IMR-90 (cell line): ENCODE measurements at regions not wholly inside any gene's neighbourhood (a gene's known extent, or its start where the extent isn't known, plus 50 kb on each side); places are given as distances from the start of the nearest gene placed in this dataset.

Experiments
- ATAC-seq: fragments of 200-7000 bp; cut with Tn5 transposase; 2 replicates; pipeline ENCODE4 v1.9.1; 2020; ENCODE audit warnings: low read depth, mild to moderate bottlenecking, moderate library complexity
- BruUV-seq: library from RNA; stranded (reverse); fragments of 400-500 nt; replicated peaks from 2 replicates; lab custom pipeline; 2021; lab: Mats Ljungman, UMichigan
- CTCF ChIA-PET: fragments of 300-600 bp; formaldehyde crosslinking; extraction: SDS; loops from one replicate; lab custom pipeline; 2021; ENCODE audit warnings: antibody characterized with exemption; lab: Yijun Ruan, JAX
- POLR2A ChIA-PET: fragments of 300-600 bp; sonication (Branson Sonifier 250); formaldehyde crosslinking; loops from one replicate; lab custom pipeline; 2022; ENCODE audit warnings: antibody characterized with exemption; ENCODE audit not compliant: unreplicated experiment; lab: Charles Lee
- DNase-seq: peaks from one replicate; pipeline ENCODE4 v3.0.0; 2013
- H2AFZ ChIP-seq: replicated peaks from 2 replicates; pipeline ENCODE3; 2013; ENCODE audit warnings: low read length, mild to moderate bottlenecking; ENCODE audit not compliant: poor library complexity
- H2AK5ac ChIP-seq: 2 replicates; pipeline ENCODE4 v1.6.1; 2013; ENCODE audit warnings: low read depth, low read length, inconsistent platforms
- H2AK9ac ChIP-seq: replicated peaks from 2 replicates; pipeline ENCODE3; 2013; ENCODE audit warnings: mild to moderate bottlenecking, low read depth, low read length, moderate library complexity; ENCODE audit not compliant: poor library complexity
- H2BK120ac ChIP-seq: 2 replicates; pipeline ENCODE4 v1.6.1; 2013; ENCODE audit warnings: low read depth, low read length, inconsistent platforms
- H2BK15ac ChIP-seq: 3 replicates; pipeline ENCODE4 v1.6.1; 2013; ENCODE audit warnings: low read depth, low read length, inconsistent platforms
- H2BK20ac ChIP-seq: 2 replicates; pipeline ENCODE4 v1.6.1; 2013; ENCODE audit warnings: low read depth, mild to moderate bottlenecking, inconsistent platforms, low read length, moderate library complexity
- H2BK5ac ChIP-seq: 2 replicates; pipeline ENCODE4 v1.6.1; 2013; ENCODE audit warnings: mild to moderate bottlenecking, low read depth, low read length, inconsistent platforms; ENCODE audit not compliant: poor library complexity, severe bottlenecking
- H3K14ac ChIP-seq: replicated peaks from 2 replicates; pipeline ENCODE4 v1.6.1; 2013; ENCODE audit warnings: low read depth, low read length, inconsistent platforms
- H3K18ac ChIP-seq: 2 replicates; pipeline ENCODE4 v1.6.1; 2013; ENCODE audit warnings: low read depth, low read length, control low read depth
- H3K23ac ChIP-seq: 2 replicates; pipeline ENCODE4 v1.6.1; 2013; ENCODE audit warnings: low read depth, low read length, inconsistent platforms
- H3K27ac ChIP-seq: 2 replicates; pipeline ENCODE4 v1.5.1; 2013; ENCODE audit warnings: mild to moderate bottlenecking, control low read depth, low read length; ENCODE audit not compliant: insufficient read depth
- H3K27me3 ChIP-seq: 2 replicates; pipeline ENCODE4 v1.6.1; 2013; ENCODE audit warnings: low read length; ENCODE audit not compliant: control insufficient read depth, insufficient read depth
- H3K36me3 ChIP-seq: 2 replicates; pipeline ENCODE4 v1.6.1; 2013; ENCODE audit warnings: low read length, mixed read lengths; ENCODE audit not compliant: control insufficient read depth, insufficient read depth
- H3K4ac ChIP-seq: 2 replicates; pipeline ENCODE4 v1.6.1; 2013; ENCODE audit warnings: low read depth, low read length, inconsistent platforms
- H3K4me1 ChIP-seq: 2 replicates; pipeline ENCODE4 v1.6.1; 2013; ENCODE audit warnings: low read length, mixed read lengths; ENCODE audit not compliant: control insufficient read depth, insufficient read depth
- H3K4me2 ChIP-seq: 2 replicates; pipeline ENCODE4 v1.6.1; 2013; ENCODE audit warnings: low read depth, mild to moderate bottlenecking, control low read depth, low read length, moderate library complexity
- H3K4me3 ChIP-seq: 2 replicates; pipeline ENCODE4 v1.5.1; 2013; ENCODE audit warnings: low read depth, mild to moderate bottlenecking, control low read depth, low read length, moderate library complexity; ENCODE audit not compliant: insufficient read depth
- H3K56ac ChIP-seq: 2 replicates; pipeline ENCODE4 v1.6.1; 2013; ENCODE audit warnings: low read length, inconsistent platforms; ENCODE audit not compliant: insufficient read depth; ENCODE audit errors: extremely low read depth
- H3K79me1 ChIP-seq, 2 experiments: 2 replicates each; pipeline ENCODE4 v1.6.1; 2013; ENCODE audit warnings: low read length in 2 of 2, inconsistent platforms in 1 of 2, low read depth in 1 of 2
- H3K9ac ChIP-seq: 2 replicates; pipeline ENCODE4 v1.6.1; 2013; ENCODE audit warnings: low read depth, low read length, control low read depth
- H3K9me1 ChIP-seq: 2 replicates; pipeline ENCODE4 v1.6.1; 2013; ENCODE audit warnings: low read length, inconsistent platforms; ENCODE audit not compliant: insufficient read depth
- H3K9me3 ChIP-seq: 2 replicates; pipeline ENCODE4 v1.6.1; 2013; ENCODE audit warnings: low read length; ENCODE audit not compliant: control insufficient read depth, insufficient read depth
- H4K20me1 ChIP-seq: 2 replicates; pipeline ENCODE4 v1.6.1; 2013; ENCODE audit warnings: low read length, inconsistent platforms; ENCODE audit not compliant: insufficient read depth
- H4K5ac ChIP-seq: 2 replicates; pipeline ENCODE4 v1.6.1; 2013; ENCODE audit warnings: mild to moderate bottlenecking, low read depth, low read length, control low read depth
- H4K8ac ChIP-seq, 2 experiments: 2 replicates each; pipeline ENCODE4 v1.6.1; 2013; ENCODE audit warnings: low read depth in 2 of 2, low read length in 2 of 2, control low read depth in 1 of 2, inconsistent platforms in 1 of 2
- H4K91ac ChIP-seq: 2 replicates; pipeline ENCODE4 v1.6.1; 2013; ENCODE audit warnings: low read depth, low read length, inconsistent platforms; ENCODE audit not compliant: insufficient read depth
- BHLHE40 ChIP-seq: fragments of 150-350 bp; IDR thresholded peaks from 2 replicates; pipeline ENCODE4 v1.6.1; 2016; ENCODE audit warnings: mild to moderate bottlenecking, low read depth, low read length
- CEBPB ChIP-seq: IDR thresholded peaks from 2 replicates; pipeline ENCODE4 v1.6.1; 2012; ENCODE audit warnings: low read depth, low read length, improper control_type of control experiment
- CTCF ChIP-seq: conservative IDR thresholded peaks from 2 replicates; pipeline ENCODE4 v1.5.1; 2012; ENCODE audit warnings: mild to moderate bottlenecking, low read depth, low read length, improper control_type of control experiment
- FOS ChIP-seq: fragments of 150-350 bp; IDR thresholded peaks from 2 replicates; pipeline ENCODE4 v1.6.1; 2016; ENCODE audit warnings: low read depth, low read length
- MAFK ChIP-seq: IDR thresholded peaks from 2 replicates; pipeline ENCODE4 v1.6.1; 2012; ENCODE audit warnings: low read depth, low read length, improper control_type of control experiment
- MXI1 ChIP-seq: IDR thresholded peaks from 2 replicates; pipeline ENCODE4 v1.6.1; 2012; ENCODE audit warnings: low read depth, mild to moderate bottlenecking, low read length, moderate library complexity, borderline replicate concordance
- NFE2L2 ChIP-seq: fragments of 150-350 bp; IDR thresholded peaks from 2 replicates; pipeline ENCODE4 v1.6.1; 2016; ENCODE audit warnings: low read depth, mild to moderate bottlenecking, low read length
- RAD21 ChIP-seq: IDR thresholded peaks from 2 replicates; pipeline ENCODE4 v1.6.1; 2012; ENCODE audit warnings: low read length, improper control_type of control experiment
- SMC3 ChIP-seq: fragments of 150-350 bp; IDR thresholded peaks from 2 replicates; pipeline ENCODE4 v1.6.1; 2016; ENCODE audit warnings: low read depth, mild to moderate bottlenecking, antibody characterized with exemption, low read length, moderate library complexity
- USF2 ChIP-seq: fragments of 150-350 bp; IDR thresholded peaks from 2 replicates; pipeline ENCODE4 v1.6.1; 2017; ENCODE audit warnings: mild to moderate bottlenecking, antibody characterized with exemption, low read length, low read depth
- WGBS, 2 experiments: methylation state at CpG; one replicate each; pipeline versions ENCODE4 v1.1.5 to v1.1.7; 2013; ENCODE audit warnings: missing lambda C conversion rate in 2 of 2; ENCODE audit not compliant: insufficient read length in 1 of 2; ENCODE audit errors: extremely low coverage in 2 of 2; 5-methylcytosine and 5-hydroxymethylcytosine counted together
- dilution Hi-C: fragments of 300-500 bp; cut with HindIII; formaldehyde crosslinking; loops from one replicate; pipeline ENCODE4 v1.14.3; 2018; ENCODE audit warnings: low sequenced_read_pairs; ENCODE audit not compliant: unreplicated experiment
- in situ Hi-C: fragments of 300-500 bp; cut with MboI; formaldehyde crosslinking; loops from 3 replicates; pipeline ENCODE4 v1.14.3; 2019; ENCODE audit warnings: low sequenced_read_pairs, inconsistent platforms, mixed read lengths
- intact Hi-C: fragments of 100-400 bp; cut with micrococcal nuclease; formaldehyde crosslinking; loops from 2 replicates; pipeline ENCODE4 v1.10.0; 2022

- Histone ChIP-seq H3K27me3 (no peaks in the 10 kb centered on the region), H3K9me1 (0 out of 2 replicates have a peak, but pooled peaks cover under 1% of the 10 kb centered on the region), H4K91ac (no peak overlapping the region), H2BK120ac (no peak overlapping the region; the same call in 1 of the 2 replicates), H2BK15ac (no peak overlapping the region), H3K56ac (no peak overlapping the region), H3K36me3 (no peaks in the 10 kb centered on the region), H3K4me1 (no peaks in the 10 kb centered on the region; the same call in none of the 2 replicates), H2AK9ac (no peak overlapping the region), H4K5ac (no peak overlapping the region), H4K20me1 (no peaks in the 10 kb centered on the region), H3K4me2 (no peak overlapping the region), H2AFZ (no peak overlapping the region), H2AK5ac (no peak overlapping the region), H3K4me3 (no peak overlapping the region), H3K4ac (no peak overlapping the region; the same call in 1 of the 2 replicates), H4K8ac (no peak overlapping the region), H3K9ac (no peak overlapping the region), H2BK5ac (no peak overlapping the region), H3K14ac (no peak overlapping the region), H3K9me3 (no peaks in the 10 kb centered on the region), H3K27ac (no peak overlapping the region), H3K23ac (no peak overlapping the region), H2BK20ac (no peak overlapping the region), H3K18ac (no peak overlapping the region), H3K79me1 (no peaks in the 10 kb centered on the region)
- ATAC-seq (no peak), DNase-seq (no peak)
- intact Hi-C loops (no loop called here), dilution Hi-C loops (no loop called here), in situ Hi-C loops (no loop called here)
- CTCF ChIA-PET: no interaction called here
- TF ChIP-seq BHLHE40 (no peak), SMC3 (no peak), MAFK (no peak), USF2 (no peak), NFE2L2 (no peak), MXI1 (no peak), CTCF (no peak), FOS (no peak), RAD21 (no peak), CEBPB (no peak)
- WGBS, 2 experiments: 100% methylated on average over 1 of the region's 6 CpGs; no CpG with 5 or more reads in 1 of the 2 experiments
- POLR2A ChIA-PET: no interaction called here
- BruUV-seq: no TSS peak
These were observed 355.1 kb downstream of the NSUN3 start for GRCh38 chr3:94417963-94418455.
